ENCODE measurements at regions not wholly inside any gene's neighbourhood (a gene's known extent, or its start where the extent isn't known, plus 50 kb on each side); places are given as distances from the start of the nearest gene placed in this dataset.

DNA sequence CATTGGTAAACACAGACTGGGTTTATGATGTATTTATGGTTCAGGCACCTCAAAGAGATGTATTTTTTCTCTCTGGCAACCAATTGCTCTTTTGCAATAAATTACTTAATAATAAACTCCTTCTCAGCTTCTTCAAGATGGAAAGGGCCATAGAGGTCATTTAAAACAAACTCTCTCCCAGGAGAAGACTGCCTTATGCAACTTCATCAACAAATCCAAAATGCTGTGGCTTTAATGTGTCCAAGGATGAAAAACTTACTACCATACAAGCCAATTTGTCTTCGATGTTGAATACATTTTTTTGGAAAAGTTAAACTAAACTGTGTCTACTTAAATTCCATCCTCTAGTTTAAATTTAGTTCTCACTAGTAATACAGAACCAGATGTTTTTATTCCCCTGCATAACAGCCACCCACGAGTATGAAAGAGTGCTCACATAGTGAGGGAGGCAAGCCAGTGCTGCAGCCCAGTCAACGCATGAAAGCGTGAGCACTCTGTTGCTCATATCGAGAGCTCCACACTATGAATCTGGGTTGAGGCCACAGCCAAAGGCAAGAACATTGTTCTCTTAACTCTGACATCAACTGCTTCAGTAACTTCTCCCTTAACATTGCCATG, 761.3 kb upstream of the GRM7 start:
- TF ChIP-seq RFX5 (IDR thresholded peaks at IDR 0.05) = no peak
- no peak for TF ChIP-seq HEYL (CRISPR knock-in tag; IDR thresholded peaks at IDR 0.05)
- TF ChIP-seq MYC (IDR thresholded peaks at IDR 0.05; ENCODE audit: borderline replicate concordance, low read length) = no peak

All from A549 (cell line).